ENCODE measurements at regions not wholly inside any gene's neighbourhood (a gene's known extent, or its start where the extent isn't known, plus 50 kb on each side); places are given as distances from the start of the nearest gene placed in this dataset.

- TF ChIP-seq, protein P1, sequence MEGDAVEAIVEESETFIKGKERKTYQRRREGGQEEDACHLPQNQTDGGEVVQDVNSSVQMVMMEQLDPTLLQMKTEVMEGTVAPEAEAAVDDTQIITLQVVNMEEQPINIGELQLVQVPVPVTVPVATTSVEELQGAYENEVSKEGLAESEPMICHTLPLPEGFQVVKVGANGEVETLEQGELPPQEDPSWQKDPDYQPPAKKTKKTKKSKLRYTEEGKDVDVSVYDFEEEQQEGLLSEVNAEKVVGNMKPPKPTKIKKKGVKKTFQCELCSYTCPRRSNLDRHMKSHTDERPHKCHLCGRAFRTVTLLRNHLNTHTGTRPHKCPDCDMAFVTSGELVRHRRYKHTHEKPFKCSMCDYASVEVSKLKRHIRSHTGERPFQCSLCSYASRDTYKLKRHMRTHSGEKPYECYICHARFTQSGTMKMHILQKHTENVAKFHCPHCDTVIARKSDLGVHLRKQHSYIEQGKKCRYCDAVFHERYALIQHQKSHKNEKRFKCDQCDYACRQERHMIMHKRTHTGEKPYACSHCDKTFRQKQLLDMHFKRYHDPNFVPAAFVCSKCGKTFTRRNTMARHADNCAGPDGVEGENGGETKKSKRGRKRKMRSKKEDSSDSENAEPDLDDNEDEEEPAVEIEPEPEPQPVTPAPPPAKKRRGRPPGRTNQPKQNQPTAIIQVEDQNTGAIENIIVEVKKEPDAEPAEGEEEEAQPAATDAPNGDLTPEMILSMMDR (IDR thresholded peaks at IDR 0.05) = no peak
- no peak for TF ChIP-seq POLR2A (IDR thresholded peaks at IDR 0.05)
Measured at GRCh38 chr1:29964718-29965533, 728.6 kb downstream of the PTPRU start.

Measured in ovary (tissue), 3 donors.